HEK293 (cell line): ENCODE measurements at regions not wholly inside any gene's neighbourhood (a gene's known extent, or its start where the extent isn't known, plus 50 kb on each side); places are given as distances from the start of the nearest gene placed in this dataset.

Experiments used
- CTCF ChIP-seq: fragments of 450-650 bp; formaldehyde crosslinking; IDR thresholded peaks from 2 replicates; pipeline ENCODE4 v1.5.1; 2016; ENCODE audit warnings: missing biosample characterization, missing genetic modification characterization
- YY1 ChIP-seq: fragments of 450-650 bp; formaldehyde crosslinking; IDR thresholded peaks from 2 replicates; pipeline ENCODE4 v1.5.1; 2018; ENCODE audit warnings: missing biosample characterization, missing genetic modification characterization
- ZBTB6 ChIP-seq: fragments of 450-650 bp; formaldehyde crosslinking; IDR thresholded peaks from 2 replicates; pipeline ENCODE4 v1.5.1; 2017; ENCODE audit warnings: missing biosample characterization, missing genetic modification characterization
- ZNF112 ChIP-seq: fragments of 450-650 bp; formaldehyde crosslinking; IDR thresholded peaks from 2 replicates; pipeline ENCODE4 v1.5.0; 2017; ENCODE audit warnings: missing biosample characterization, missing genetic modification characterization
- ZNF133 ChIP-seq: fragments of 450-650 bp; formaldehyde crosslinking; IDR thresholded peaks from 2 replicates; pipeline ENCODE4 v1.5.1; 2016; ENCODE audit warnings: missing biosample characterization, missing genetic modification characterization
- ZNF202 ChIP-seq: fragments of 450-650 bp; formaldehyde crosslinking; IDR thresholded peaks from 2 replicates; pipeline ENCODE4 v1.5.1; 2016; ENCODE audit warnings: missing biosample characterization, missing genetic modification characterization, borderline replicate concordance
- ZNF768 ChIP-seq: fragments of 450-650 bp; formaldehyde crosslinking; IDR thresholded peaks from 2 replicates; pipeline ENCODE4 v1.5.1; 2018; ENCODE audit warnings: missing biosample characterization, mild to moderate bottlenecking, missing genetic modification characterization

GRCh38 chr16:65634833-65635232, 513.0 kb upstream of the CDH11 start:
- no peak for TF ChIP-seq YY1 (tag by site-specific recombination)
- TF ChIP-seq CTCF (tag by site-specific recombination) = no peak
- TF ChIP-seq ZNF202 (tag by site-specific recombination) = no peak
- TF ChIP-seq ZNF768 (tag by site-specific recombination) = no peak
- TF ChIP-seq ZBTB6 (tag by site-specific recombination) = no peak
- TF ChIP-seq ZNF133 = no peak
- TF ChIP-seq ZNF112 = no peak
